ENCODE measurements at regions not wholly inside any gene's neighbourhood (a gene's known extent, or its start where the extent isn't known, plus 50 kb on each side); places are given as distances from the start of the nearest gene placed in this dataset.
A peak's percentile ranks its signal among the peaks of the same experiment; 100 is the strongest.

DNA sequence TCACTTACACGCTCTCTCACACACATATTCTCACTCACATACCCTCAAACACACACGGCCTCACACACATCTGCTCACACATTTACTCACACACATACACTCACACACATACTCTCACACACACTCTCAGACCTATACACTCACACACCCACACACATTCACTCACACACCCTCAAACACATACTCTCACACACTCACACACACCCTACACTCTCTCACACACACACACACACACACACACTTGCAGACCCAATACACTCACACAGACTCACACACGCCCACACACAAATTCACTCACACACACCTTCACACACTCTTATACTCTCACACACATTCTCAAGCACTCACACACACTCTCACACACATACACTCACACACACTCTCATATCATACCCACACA, 155.5 kb upstream of the BACE2 start:
- no peak for DNase-seq (ENCODE audit: low read depth)
- TF ChIP-seq, protein P1, sequence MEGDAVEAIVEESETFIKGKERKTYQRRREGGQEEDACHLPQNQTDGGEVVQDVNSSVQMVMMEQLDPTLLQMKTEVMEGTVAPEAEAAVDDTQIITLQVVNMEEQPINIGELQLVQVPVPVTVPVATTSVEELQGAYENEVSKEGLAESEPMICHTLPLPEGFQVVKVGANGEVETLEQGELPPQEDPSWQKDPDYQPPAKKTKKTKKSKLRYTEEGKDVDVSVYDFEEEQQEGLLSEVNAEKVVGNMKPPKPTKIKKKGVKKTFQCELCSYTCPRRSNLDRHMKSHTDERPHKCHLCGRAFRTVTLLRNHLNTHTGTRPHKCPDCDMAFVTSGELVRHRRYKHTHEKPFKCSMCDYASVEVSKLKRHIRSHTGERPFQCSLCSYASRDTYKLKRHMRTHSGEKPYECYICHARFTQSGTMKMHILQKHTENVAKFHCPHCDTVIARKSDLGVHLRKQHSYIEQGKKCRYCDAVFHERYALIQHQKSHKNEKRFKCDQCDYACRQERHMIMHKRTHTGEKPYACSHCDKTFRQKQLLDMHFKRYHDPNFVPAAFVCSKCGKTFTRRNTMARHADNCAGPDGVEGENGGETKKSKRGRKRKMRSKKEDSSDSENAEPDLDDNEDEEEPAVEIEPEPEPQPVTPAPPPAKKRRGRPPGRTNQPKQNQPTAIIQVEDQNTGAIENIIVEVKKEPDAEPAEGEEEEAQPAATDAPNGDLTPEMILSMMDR (IDR thresholded peaks at IDR 0.05; ENCODE audit: insufficient read depth, low read depth, low read length, missing control alignments): no peak
- no peak overlapping the region for H3K4me3 ChIP-seq (ENCODE audit: low read length)

DNA sequence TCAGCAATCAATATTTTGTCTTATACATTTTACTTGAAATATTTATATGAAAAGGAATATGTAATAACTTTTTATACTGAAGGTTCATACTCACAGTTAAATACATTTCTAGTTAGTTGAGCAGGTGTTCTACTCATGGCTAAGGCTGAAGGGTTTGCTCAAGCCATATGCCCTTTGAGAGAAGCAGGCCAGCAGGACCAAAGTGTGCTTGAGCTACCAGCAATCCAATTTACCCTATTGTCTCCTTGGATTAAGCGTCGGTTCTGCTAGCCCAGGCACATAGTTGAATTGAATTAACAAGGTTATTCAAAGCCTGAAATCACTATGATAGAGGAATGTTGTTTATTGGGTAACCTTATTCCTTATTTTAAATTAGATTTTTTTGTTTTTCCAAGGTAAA, 151.5 kb upstream of the BACE2 start:
- no peak for DNase-seq (ENCODE audit: low read depth)
- no peak overlapping the region for H3K4me3 ChIP-seq (ENCODE audit: low read length)
- TF ChIP-seq, protein P1 (IDR thresholded peaks at IDR 0.05; ENCODE audit: insufficient read depth, low read depth, low read length, missing control alignments): no peak

DNA sequence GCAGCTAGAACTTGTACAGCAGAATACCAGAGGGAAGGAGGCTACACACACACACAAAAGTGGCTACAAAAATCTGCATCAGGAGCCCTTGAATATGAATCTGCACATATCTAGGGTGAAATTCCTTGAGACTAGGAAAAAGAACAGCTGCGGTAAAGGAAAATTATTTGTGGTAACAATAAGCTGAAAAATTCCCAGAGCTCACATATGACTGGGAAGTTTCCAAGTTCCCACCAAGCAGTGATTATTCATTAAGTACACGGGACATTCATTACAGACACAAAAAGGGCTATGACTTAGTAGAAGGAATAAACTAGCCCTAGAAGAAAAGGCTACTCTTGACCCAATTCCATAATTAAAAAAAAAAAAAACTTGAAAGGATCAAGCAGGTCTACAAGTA, 149.5 kb upstream of the BACE2 start:
- DNase-seq (ENCODE audit: low read depth): no peak
- no peak overlapping the region for H3K4me3 ChIP-seq (ENCODE audit: low read length)
- TF ChIP-seq, protein P1 (IDR thresholded peaks at IDR 0.05; ENCODE audit: insufficient read depth, low read depth, low read length, missing control alignments): no peak

DNA sequence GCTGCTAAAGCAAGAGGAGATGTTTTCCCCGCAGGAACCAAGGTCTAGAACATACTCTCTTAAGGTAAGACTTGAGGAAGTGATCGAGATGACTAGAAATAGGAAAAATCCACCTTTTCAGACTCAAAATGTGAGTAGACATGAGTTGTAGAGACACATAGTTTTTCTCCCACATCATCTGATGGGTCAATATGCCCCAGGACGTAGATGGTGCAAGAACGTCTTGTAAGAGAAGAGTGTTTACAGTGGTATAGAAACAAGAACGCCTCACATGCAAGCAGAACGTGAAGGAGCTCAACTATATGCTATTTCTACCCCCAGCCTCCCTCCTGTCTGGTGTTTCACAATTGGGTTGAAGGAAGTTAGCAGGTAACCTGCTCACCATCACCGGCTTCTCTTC, 144.0 kb upstream of the BACE2 start:
- peak; percentile 28 for DNase-seq (ENCODE audit: low read depth)
- H3K4me3 ChIP-seq (ENCODE audit: low read length): no peak overlapping the region
- TF ChIP-seq, protein P1 (IDR thresholded peaks at IDR 0.05; ENCODE audit: insufficient read depth, low read depth, low read length, missing control alignments): no peak

DNA sequence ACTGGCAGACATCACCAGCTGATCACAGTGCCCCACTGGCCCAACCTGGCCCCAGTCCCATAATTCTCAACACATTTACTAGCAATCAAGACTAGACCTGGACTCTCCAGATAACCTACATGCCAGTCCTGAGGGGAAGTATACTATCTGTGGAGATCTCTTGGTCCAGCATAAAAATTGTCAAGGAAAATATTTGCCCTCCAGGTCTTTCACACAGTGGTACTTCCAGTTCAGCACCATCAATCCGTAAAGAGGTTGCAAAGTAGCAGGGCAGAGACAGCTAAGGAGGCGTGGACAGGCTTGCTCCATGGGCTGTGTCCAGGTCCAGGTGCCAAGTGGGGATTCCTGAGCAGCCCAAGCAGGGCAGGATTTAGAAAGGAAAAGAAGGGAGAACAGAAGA, 143.6 kb upstream of the BACE2 start:
- TF ChIP-seq, protein P1 (IDR thresholded peaks at IDR 0.05; ENCODE audit: insufficient read depth, low read depth, low read length, missing control alignments): no peak
- H3K4me3 ChIP-seq (ENCODE audit: low read length): no peak overlapping the region
- no peak for DNase-seq (ENCODE audit: low read depth)

DNA sequence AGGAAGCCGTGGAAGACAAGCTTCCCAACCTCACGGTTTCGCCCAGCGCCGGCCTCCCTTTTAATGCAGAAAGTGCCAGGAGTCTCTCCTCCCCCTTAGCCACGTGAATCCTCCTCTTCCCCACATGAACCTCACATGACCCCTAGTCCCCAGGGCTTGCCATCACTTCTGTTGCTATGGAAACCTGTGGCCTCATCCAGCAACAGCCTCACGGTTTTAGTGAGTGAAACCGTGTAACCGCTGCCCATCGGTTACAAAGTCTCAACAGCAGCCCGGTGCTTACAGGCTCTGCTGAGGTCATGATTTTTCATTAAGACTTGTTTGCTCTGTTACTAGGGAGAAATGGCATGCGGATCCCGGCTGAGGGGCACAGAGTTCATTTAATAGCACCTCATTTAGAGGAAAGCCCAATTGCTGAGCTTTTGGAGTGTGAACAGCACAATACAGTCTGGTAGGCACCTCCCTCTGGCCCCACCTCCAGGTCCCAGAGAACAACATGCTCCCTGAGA, 143.2 kb upstream of the BACE2 start:
- no peak overlapping the region for H3K4me3 ChIP-seq (ENCODE audit: low read length)
- no peak for DNase-seq (ENCODE audit: low read depth)
- TF ChIP-seq, protein P1 (IDR thresholded peaks at IDR 0.05; ENCODE audit: insufficient read depth, low read depth, low read length, missing control alignments): no peak

DNA sequence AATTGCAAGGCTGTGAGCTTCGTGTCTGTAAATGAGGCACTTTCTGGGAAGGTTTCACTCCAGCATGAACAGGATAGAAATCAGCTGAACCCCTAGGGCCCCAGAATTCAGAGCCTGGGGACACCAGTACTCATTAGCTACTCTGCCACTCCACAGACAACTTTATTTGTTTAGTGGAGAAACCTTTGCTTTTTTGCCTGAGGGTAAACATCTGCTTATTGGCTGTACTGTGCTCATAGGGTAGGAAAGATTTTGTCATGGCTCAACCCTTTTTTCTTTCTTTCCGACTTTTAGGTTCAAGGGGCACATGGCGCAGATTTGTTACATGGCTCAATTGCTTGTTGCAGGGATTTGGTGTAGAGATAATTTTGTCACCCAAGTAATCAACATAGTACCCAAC, 138.4 kb upstream of the BACE2 start:
- DNase-seq (ENCODE audit: low read depth): no peak
- no peak overlapping the region for H3K4me3 ChIP-seq (ENCODE audit: low read length)
- TF ChIP-seq, protein P1 (IDR thresholded peaks at IDR 0.05; ENCODE audit: insufficient read depth, low read depth, low read length, missing control alignments): no peak
